Neural cell (in vitro differentiated cells): ENCODE measurements at regions not wholly inside any gene's neighbourhood (a gene's known extent, or its start where the extent isn't known, plus 50 kb on each side); places are given as distances from the start of the nearest gene placed in this dataset.
"Not testable (repeated sequence)": the region's sequence is repeated elsewhere in the genome, so short reads cannot be mapped to it uniquely, and the experiment has no call there.

Experiments used
- H2AFZ ChIP-seq: fragments of 200-600, 300-800 bp; sonication (generic), shearing (Covaris generic); 2 replicates; pipeline ENCODE4 v1.6.0; 2014; ENCODE audit warnings: low read depth, mild to moderate bottlenecking, antibody characterized with exemption, low read length, moderate library complexity
- H3F3A ChIP-seq: fragments of 200-600 bp; shearing (Covaris generic); 2 replicates; pipeline ENCODE4 v1.6.1; 2016; ENCODE audit warnings: mild to moderate bottlenecking, moderate library complexity, mixed read lengths, antibody characterized with exemption, low read length; ENCODE audit not compliant: insufficient read depth, poor library complexity, severe bottlenecking
- H3K27ac ChIP-seq: fragments of 200-600, 300-800 bp; sonication (generic), shearing (Covaris generic); 2 replicates; pipeline ENCODE4 v1.5.1; 2014; ENCODE audit warnings: mild to moderate bottlenecking, low read length, moderate library complexity
- H3K27me3 ChIP-seq: fragments of 300-800, 200-600 bp; sonication (generic), shearing (Covaris generic); 2 replicates; pipeline ENCODE4 v1.6.0; 2014; ENCODE audit warnings: mild to moderate bottlenecking, low read depth, low read length, moderate library complexity; ENCODE audit not compliant: insufficient read depth
- H3K36me3 ChIP-seq: fragments of 300-800, 200-600 bp; sonication (generic), shearing (Covaris generic); 2 replicates; pipeline ENCODE4 v1.5.1; 2014; ENCODE audit warnings: mild to moderate bottlenecking, antibody characterized with exemption, low read length, moderate library complexity; ENCODE audit not compliant: insufficient read depth
- H3K4me2 ChIP-seq: fragments of 300-800, 200-600 bp; sonication (generic), shearing (Covaris generic); 2 replicates; pipeline ENCODE4 v1.6.0; 2014; ENCODE audit warnings: mild to moderate bottlenecking, low read length
- H3K4me3 ChIP-seq: fragments of 300-800, 200-600 bp; sonication (generic), shearing (Covaris generic); 2 replicates; pipeline ENCODE4 v1.5.1; 2014; ENCODE audit warnings: mild to moderate bottlenecking, low read length, moderate library complexity
- H3K79me2 ChIP-seq: fragments of 200-600 bp; shearing (Covaris generic); replicated peaks from 2 replicates; pipeline ENCODE4 v1.6.0; 2014; ENCODE audit warnings: mild to moderate bottlenecking, low read length, moderate library complexity; ENCODE audit not compliant: insufficient read depth
- H3K9ac ChIP-seq: fragments of 300-800, 200-600 bp; sonication (generic), shearing (Covaris generic); 2 replicates; pipeline ENCODE4 v1.6.1; 2016; ENCODE audit warnings: mild to moderate bottlenecking, low read length, mixed read lengths
- H3K9me2 ChIP-seq: fragments of 200-600 bp; shearing (Covaris generic); 2 replicates; pipeline ENCODE4 v1.6.1; 2016; ENCODE audit warnings: mild to moderate bottlenecking, low read length, mixed read lengths; ENCODE audit not compliant: insufficient read depth
- H3K9me3 ChIP-seq: fragments of 200-600, 300-800 bp; sonication (generic), shearing (Covaris generic); 2 replicates; pipeline ENCODE4 v1.6.1; 2016; ENCODE audit warnings: mild to moderate bottlenecking, mixed run types, low read length, moderate library complexity, mixed read lengths
- H4K20me1 ChIP-seq: fragments of 200-600 bp; shearing (Covaris generic); 2 replicates; pipeline ENCODE4 v1.6.1; 2016; ENCODE audit warnings: mild to moderate bottlenecking, mixed run types; ENCODE audit not compliant: insufficient read depth
- CTCF ChIP-seq: fragments of 450-650 bp; IDR thresholded peaks from 2 replicates; pipeline ENCODE4 v1.5.1; 2014; ENCODE audit warnings: antibody characterized with exemption, mild to moderate bottlenecking, moderate library complexity; ENCODE audit not compliant: poor library complexity, severe bottlenecking
- EP300 ChIP-seq: fragments of 450-650 bp; conservative IDR thresholded peaks from 2 replicates; pipeline ENCODE4 v1.6.1; 2014; ENCODE audit warnings: antibody characterized with exemption, mild to moderate bottlenecking, moderate library complexity; ENCODE audit not compliant: poor library complexity, severe bottlenecking
- EZH2 ChIP-seq: fragments of 200-600, 300-800 bp; shearing (Covaris generic), sonication (generic); IDR thresholded peaks from 2 replicates; pipeline ENCODE4 v1.6.1; 2014; ENCODE audit warnings: antibody characterized with exemption, low read length, borderline replicate concordance, mild to moderate bottlenecking; ENCODE audit not compliant: insufficient read depth, poor library complexity, severe bottlenecking
- MXI1 ChIP-seq: fragments of 450-650 bp; conservative IDR thresholded peaks from 2 replicates; pipeline ENCODE4 v1.6.1; 2014; ENCODE audit warnings: antibody characterized with exemption, mild to moderate bottlenecking; ENCODE audit not compliant: poor library complexity, severe bottlenecking
- POLR2AphosphoS5 ChIP-seq: IDR thresholded peaks from 2 replicates; pipeline ENCODE4 v1.6.1; 2012
- RAD21 ChIP-seq: fragments of 450-650 bp; conservative IDR thresholded peaks from 2 replicates; pipeline ENCODE4 v1.6.1; 2014; ENCODE audit warnings: antibody characterized with exemption, mild to moderate bottlenecking, moderate library complexity
- SMC3 ChIP-seq: fragments of 450-650 bp; conservative IDR thresholded peaks from 2 replicates; pipeline ENCODE4 v1.6.1; 2014; ENCODE audit warnings: antibody characterized with exemption, mild to moderate bottlenecking, moderate library complexity; ENCODE audit not compliant: poor library complexity
- TAF1 ChIP-seq: IDR thresholded peaks from 2 replicates; pipeline ENCODE4 v1.6.1; 2012; ENCODE audit warnings: low read depth
- TF ChIP-seq, protein P1 (sequence below): IDR thresholded peaks from 2 replicates; pipeline ENCODE4 v1.6.1; 2012; ENCODE audit warnings: borderline replicate concordance

DNA sequence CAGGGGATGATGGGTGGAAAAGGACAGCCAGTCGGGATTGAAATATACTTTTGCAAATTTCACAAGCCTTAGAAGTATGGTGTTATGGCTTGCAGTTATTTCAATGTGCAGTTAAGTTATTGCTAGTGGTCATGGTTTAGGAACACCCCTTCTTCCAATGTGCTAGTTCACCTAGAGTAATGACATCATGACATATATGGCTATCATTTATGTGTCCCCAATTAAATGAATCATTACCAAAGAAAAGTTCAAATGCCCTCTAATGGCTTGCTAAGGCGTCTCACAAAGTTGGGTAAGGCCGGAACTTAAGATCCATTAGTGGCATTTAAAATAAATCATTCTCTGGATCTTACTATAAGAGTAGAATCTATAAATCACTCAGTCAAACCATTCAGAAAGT lies 271.6 kb downstream of the SPRY2 start:
- Histone ChIP-seq H3K4me3 (no peak overlapping the region), H3K9me3 (no peaks in the 10 kb centered on the region), H2AFZ (no peak overlapping the region), H3K27ac (no peak overlapping the region), H3K36me3 (no peaks in the 10 kb centered on the region), H4K20me1 (no peaks in the 10 kb centered on the region), H3F3A (no peaks in the 10 kb centered on the region), H3K9ac (no peak overlapping the region), H3K79me2 (no peaks in the 10 kb centered on the region), H3K4me2 (no peak overlapping the region), H3K27me3 (no peaks in the 10 kb centered on the region), H3K9me2 (no peaks in the 10 kb centered on the region)
- no peak for TF ChIP-seq CTCF
- no peak for TF ChIP-seq MXI1
- no peak for TF ChIP-seq EP300
- no peak for TF ChIP-seq TAF1
- no peak for TF ChIP-seq RAD21
- TF ChIP-seq SMC3: no peak
- no peak for TF ChIP-seq EZH2
- TF ChIP-seq, protein P1, sequence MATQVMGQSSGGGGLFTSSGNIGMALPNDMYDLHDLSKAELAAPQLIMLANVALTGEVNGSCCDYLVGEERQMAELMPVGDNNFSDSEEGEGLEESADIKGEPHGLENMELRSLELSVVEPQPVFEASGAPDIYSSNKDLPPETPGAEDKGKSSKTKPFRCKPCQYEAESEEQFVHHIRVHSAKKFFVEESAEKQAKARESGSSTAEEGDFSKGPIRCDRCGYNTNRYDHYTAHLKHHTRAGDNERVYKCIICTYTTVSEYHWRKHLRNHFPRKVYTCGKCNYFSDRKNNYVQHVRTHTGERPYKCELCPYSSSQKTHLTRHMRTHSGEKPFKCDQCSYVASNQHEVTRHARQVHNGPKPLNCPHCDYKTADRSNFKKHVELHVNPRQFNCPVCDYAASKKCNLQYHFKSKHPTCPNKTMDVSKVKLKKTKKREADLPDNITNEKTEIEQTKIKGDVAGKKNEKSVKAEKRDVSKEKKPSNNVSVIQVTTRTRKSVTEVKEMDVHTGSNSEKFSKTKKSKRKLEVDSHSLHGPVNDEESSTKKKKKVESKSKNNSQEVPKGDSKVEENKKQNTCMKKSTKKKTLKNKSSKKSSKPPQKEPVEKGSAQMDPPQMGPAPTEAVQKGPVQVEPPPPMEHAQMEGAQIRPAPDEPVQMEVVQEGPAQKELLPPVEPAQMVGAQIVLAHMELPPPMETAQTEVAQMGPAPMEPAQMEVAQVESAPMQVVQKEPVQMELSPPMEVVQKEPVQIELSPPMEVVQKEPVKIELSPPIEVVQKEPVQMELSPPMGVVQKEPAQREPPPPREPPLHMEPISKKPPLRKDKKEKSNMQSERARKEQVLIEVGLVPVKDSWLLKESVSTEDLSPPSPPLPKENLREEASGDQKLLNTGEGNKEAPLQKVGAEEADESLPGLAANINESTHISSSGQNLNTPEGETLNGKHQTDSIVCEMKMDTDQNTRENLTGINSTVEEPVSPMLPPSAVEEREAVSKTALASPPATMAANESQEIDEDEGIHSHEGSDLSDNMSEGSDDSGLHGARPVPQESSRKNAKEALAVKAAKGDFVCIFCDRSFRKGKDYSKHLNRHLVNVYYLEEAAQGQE: no peak
- TF ChIP-seq POLR2AphosphoS5: no peak

DNA sequence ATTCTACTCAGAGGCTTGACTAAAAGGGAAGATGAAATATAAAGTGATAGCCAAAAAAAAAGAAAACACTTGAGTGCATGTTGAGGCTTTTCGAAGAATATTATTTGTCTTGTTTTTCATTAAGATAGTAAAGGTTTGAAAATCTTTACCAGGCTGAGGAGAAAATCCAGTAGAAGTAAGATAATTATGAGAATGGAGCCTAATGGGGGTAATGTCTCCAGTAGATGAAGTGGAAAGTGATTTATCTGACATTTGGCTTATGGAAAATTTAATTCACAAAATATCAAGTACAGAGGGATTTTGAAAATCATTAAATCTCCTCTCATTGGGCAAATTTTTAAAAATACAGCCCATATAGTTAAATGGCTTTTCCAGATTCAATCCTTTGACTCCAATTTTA lies 274.9 kb downstream of the SPRY2 start:
- Histone ChIP-seq H3F3A (no peaks in the 10 kb centered on the region), H3K36me3 (no peaks in the 10 kb centered on the region), H3K27ac (no peak overlapping the region), H3K79me2 (no peaks in the 10 kb centered on the region), H2AFZ (no peak overlapping the region), H3K4me3 (no peak overlapping the region), H3K4me2 (no peak overlapping the region), H3K9me3 (no peaks in the 10 kb centered on the region), H3K27me3 (no peaks in the 10 kb centered on the region), H3K9me2 (no peaks in the 10 kb centered on the region), H3K9ac (no peak overlapping the region), H4K20me1 (no peaks in the 10 kb centered on the region)
- no peak for TF ChIP-seq RAD21
- TF ChIP-seq MXI1: no peak
- TF ChIP-seq, protein P1: no peak
- TF ChIP-seq EZH2: no peak
- TF ChIP-seq POLR2AphosphoS5: no peak
- TF ChIP-seq CTCF: no peak
- no peak for TF ChIP-seq TAF1
- TF ChIP-seq EP300: no peak
- TF ChIP-seq SMC3: no peak

DNA sequence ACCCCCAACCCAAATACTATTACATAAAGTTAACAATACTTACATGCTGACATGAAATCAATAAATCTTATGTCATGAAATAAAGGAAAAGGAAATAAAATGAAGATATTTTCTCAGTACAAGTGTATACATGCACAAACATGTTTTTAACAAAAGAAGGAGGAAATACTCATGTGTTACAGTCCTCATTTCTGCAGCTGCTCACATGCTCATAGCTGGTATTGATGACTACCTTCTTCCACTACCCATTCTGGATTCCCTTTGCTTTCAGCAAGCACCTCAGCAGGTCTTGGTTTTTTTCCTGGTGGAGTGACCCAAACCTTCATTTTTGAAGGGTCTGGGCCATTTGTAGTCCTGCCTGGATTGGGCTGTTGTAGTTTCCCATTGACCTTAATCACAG lies 278.5 kb downstream of the SPRY2 start:
- H2AFZ ChIP-seq, H3K27me3 ChIP-seq, H3K27ac ChIP-seq, H3K9me3 ChIP-seq, H3K36me3 ChIP-seq, H3K9me2 ChIP-seq, H3F3A ChIP-seq, H3K4me3 ChIP-seq, H4K20me1 ChIP-seq, H3K4me2 ChIP-seq, H3K9ac ChIP-seq, H3K79me2 ChIP-seq: not testable (repeated sequence)
